C4-2B (cell line): ENCODE measurements at regions not wholly inside any gene's neighbourhood (a gene's known extent, or its start where the extent isn't known, plus 50 kb on each side); places are given as distances from the start of the nearest gene placed in this dataset.

Experiments used
- H3K27ac ChIP-seq: fragments of 450-650 bp; 2 replicates; pipeline ENCODE4 v1.5.1; 2017
- CTCF ChIP-seq: fragments of 450-650 bp; conservative IDR thresholded peaks from 2 replicates; pipeline ENCODE4 v1.5.1; 2017; ENCODE audit warnings: mild to moderate bottlenecking
- ZFX ChIP-seq: fragments of 450-650 bp; IDR thresholded peaks from 2 replicates; pipeline ENCODE4 v1.6.1; 2017

GRCh38 chr16:6148361-6148760 is 1050.8 kb upstream of the EEF2KMT start:
- H3K27ac ChIP-seq: no peak overlapping the region
- TF ChIP-seq CTCF: no peak
- no peak for TF ChIP-seq ZFX

- TF ChIP-seq CTCF: no peak
- TF ChIP-seq ZFX: no peak
- H3K27ac ChIP-seq: no peak overlapping the region
These were observed 1049.4 kb upstream of the EEF2KMT start for GRCh38 chr16:6146874-6147425.

GRCh38 chr16:6146356-6146755 is 1048.8 kb upstream of the EEF2KMT start:
- no peak overlapping the region for H3K27ac ChIP-seq
- TF ChIP-seq CTCF (no peak), ZFX (no peak)

GRCh38 chr16:6144463-6144862 is 1046.9 kb upstream of the EEF2KMT start:
- TF ChIP-seq ZFX (no peak), CTCF (no peak)
- H3K27ac ChIP-seq: no peak overlapping the region

- H3K27ac ChIP-seq: no peak overlapping the region
- TF ChIP-seq CTCF (no peak), ZFX (no peak)
These were observed 1045.4 kb upstream of the EEF2KMT start for GRCh38 chr16:6143020-6143419.

- TF ChIP-seq ZFX (no peak), CTCF (no peak)
- no peak overlapping the region for H3K27ac ChIP-seq
These were observed 1035.5 kb upstream of the EEF2KMT start for GRCh38 chr16:6133009-6133557.

GRCh38 chr16:6132121-6132520 is 1034.5 kb upstream of the EEF2KMT start:
- H3K27ac ChIP-seq: no peak overlapping the region

More at GRCh38 chr16:6132121-6132520, 1034.5 kb upstream of the EEF2KMT start:
- no peak for TF ChIP-seq CTCF
- no peak for TF ChIP-seq ZFX
